GM04503 (cell line): ENCODE measurements at regions not wholly inside any gene's neighbourhood (a gene's known extent, or its start where the extent isn't known, plus 50 kb on each side); places are given as distances from the start of the nearest gene placed in this dataset.
"Not testable (repeated sequence)": the region's sequence is repeated elsewhere in the genome, so short reads cannot be mapped to it uniquely, and the experiment has no call there.

ENCODE experiments used
- DNase-seq: peaks from one replicate; pipeline ENCODE4 v3.0.0-alpha.2; 2012; ENCODE audit warnings: low read depth

- no peak for DNase-seq
Observed at GRCh38 chr13:43946281-43946680, 66.6 kb downstream of the LACC1 start.

- no peak for DNase-seq
Observed at GRCh38 chr13:43947897-43948458, 68.3 kb downstream of the LACC1 start.

GRCh38 chr13:43953370-43953769 lies 73.7 kb downstream of the LACC1 start:
- no peak for DNase-seq

- DNase-seq, result not testable (repeated sequence)
Observed at GRCh38 chr13:43956975-43957374, 77.3 kb downstream of the LACC1 start.

- DNase-seq, result no peak
Observed at GRCh38 chr13:43959291-43959690, 79.6 kb downstream of the LACC1 start.

- no peak for DNase-seq
Observed at GRCh38 chr13:43961909-43962308, 82.2 kb downstream of the LACC1 start.

GRCh38 chr13:43963726-43964125 lies 84.0 kb downstream of the LACC1 start:
- DNase-seq, result no peak

- no peak for DNase-seq
Observed at GRCh38 chr13:43964698-43965458, 85.2 kb downstream of the LACC1 start.

GRCh38 chr13:43965459-43965845 lies 85.7 kb downstream of the LACC1 start:
- DNase-seq, result no peak

GRCh38 chr13:43968251-43968942 lies 88.7 kb downstream of the LACC1 start:
- not testable (repeated sequence) for DNase-seq

- not testable (repeated sequence) for DNase-seq
Observed at GRCh38 chr13:43968943-43969690, 89.4 kb downstream of the LACC1 start.

- not testable (repeated sequence) for DNase-seq
Observed at GRCh38 chr13:43969919-43970318, 90.2 kb downstream of the LACC1 start.

GRCh38 chr13:43970520-43971242 lies 91.0 kb downstream of the LACC1 start:
- DNase-seq, result not testable (repeated sequence)

- DNase-seq, result not testable (repeated sequence)
Observed at GRCh38 chr13:43971324-43971723, 91.6 kb downstream of the LACC1 start.

GRCh38 chr13:43977911-43978310 lies 98.2 kb downstream of the LACC1 start:
- no peak for DNase-seq

GRCh38 chr13:43978688-43979087 lies 99.0 kb downstream of the LACC1 start:
- no peak for DNase-seq

- DNase-seq, result no peak
Observed at GRCh38 chr13:43979492-43979891, 99.8 kb downstream of the LACC1 start.

- no peak for DNase-seq
Observed at GRCh38 chr13:43980587-43980986, 100.9 kb downstream of the LACC1 start.

GRCh38 chr13:43981091-43981490 lies 101.4 kb downstream of the LACC1 start:
- DNase-seq, result no peak

GRCh38 chr13:43981512-43982301 lies 102.0 kb downstream of the LACC1 start:
- DNase-seq, result no peak

GRCh38 chr13:43983373-43983772 lies 103.7 kb downstream of the LACC1 start:
- no peak for DNase-seq
